Loucy (cell line): ENCODE measurements at regions not wholly inside any gene's neighbourhood (a gene's known extent, or its start where the extent isn't known, plus 50 kb on each side); places are given as distances from the start of the nearest gene placed in this dataset.
"Not testable (repeated sequence)": the region's sequence is repeated elsewhere in the genome, so short reads cannot be mapped to it uniquely, and the experiment has no call there.

ENCODE experiments used
- CTCF ChIP-seq: fragments of 200-600 bp; sonication (generic); conservative IDR thresholded peaks from 2 replicates; pipeline ENCODE4 v1.5.1; 2014; ENCODE audit warnings: mild to moderate bottlenecking, antibody characterized with exemption, low read length
- EZH2phosphoT487 ChIP-seq: fragments of 200-600 bp; IDR thresholded peaks from 2 replicates; pipeline ENCODE4 v1.6.1; 2018; ENCODE audit warnings: antibody characterized with exemption, mild to moderate bottlenecking, moderate library complexity, borderline replicate concordance

- TF ChIP-seq CTCF, EZH2phosphoT487: not testable (repeated sequence)
Observed at GRCh38 chr1:146671588-146671987, 266.5 kb upstream of the NBPF12 start.
